ENCODE measurements at regions not wholly inside any gene's neighbourhood (a gene's known extent, or its start where the extent isn't known, plus 50 kb on each side); places are given as distances from the start of the nearest gene placed in this dataset.
"Not testable (repeated sequence)": the region's sequence is repeated elsewhere in the genome, so short reads cannot be mapped to it uniquely, and the experiment has no call there.

GRCh38 chr6:48701572-48701971, 590.6 kb upstream of the PTCHD4 start:
- DNase-seq = no peak

- DNase-seq = no peak
These were observed 584.9 kb upstream of the PTCHD4 start for GRCh38 chr6:48695872-48696271.

GRCh38 chr6:48691420-48691819, 580.4 kb upstream of the PTCHD4 start:
- DNase-seq = no peak

GRCh38 chr6:48689498-48689897, 578.5 kb upstream of the PTCHD4 start:
- no peak for DNase-seq

GRCh38 chr6:48678390-48678789, 567.4 kb upstream of the PTCHD4 start:
- DNase-seq = no peak

- no peak for DNase-seq
These were observed 560.5 kb upstream of the PTCHD4 start for GRCh38 chr6:48671505-48671904.

GRCh38 chr6:48670546-48670945, 559.5 kb upstream of the PTCHD4 start:
- no peak for DNase-seq

GRCh38 chr6:48667797-48668196, 556.8 kb upstream of the PTCHD4 start:
- DNase-seq = no peak

- no peak for DNase-seq
These were observed 553.8 kb upstream of the PTCHD4 start for GRCh38 chr6:48664826-48665225.

GRCh38 chr6:48658915-48659314, 547.9 kb upstream of the PTCHD4 start:
- DNase-seq = no peak

GRCh38 chr6:48641544-48641943, 530.5 kb upstream of the PTCHD4 start:
- no peak for DNase-seq

- not testable (repeated sequence) for DNase-seq
These were observed 527.8 kb upstream of the PTCHD4 start for GRCh38 chr6:48638796-48639195.

GRCh38 chr6:48630511-48630910, 519.5 kb upstream of the PTCHD4 start:
- DNase-seq = no peak

GRCh38 chr6:48628316-48628715, 517.3 kb upstream of the PTCHD4 start:
- DNase-seq = no peak

GRCh38 chr6:48626421-48626820, 515.4 kb upstream of the PTCHD4 start:
- no peak for DNase-seq

- no peak for DNase-seq
These were observed 513.6 kb upstream of the PTCHD4 start for GRCh38 chr6:48624631-48625030.

GRCh38 chr6:48619771-48620170, 508.8 kb upstream of the PTCHD4 start:
- DNase-seq = no peak

- no peak for DNase-seq
These were observed 504.0 kb upstream of the PTCHD4 start for GRCh38 chr6:48615041-48615440.

- no peak for DNase-seq
These were observed 503.3 kb upstream of the PTCHD4 start for GRCh38 chr6:48614326-48614725.

GRCh38 chr6:48613231-48613949, 502.4 kb upstream of the PTCHD4 start:
- no peak for DNase-seq

- no peak for DNase-seq
These were observed 500.3 kb upstream of the PTCHD4 start for GRCh38 chr6:48611332-48611731.

- no peak for DNase-seq
These were observed 499.8 kb upstream of the PTCHD4 start for GRCh38 chr6:48610846-48611245.

GRCh38 chr6:48606618-48607017, 495.6 kb upstream of the PTCHD4 start:
- DNase-seq = no peak

- no peak for DNase-seq
These were observed 487.0 kb upstream of the PTCHD4 start for GRCh38 chr6:48597951-48598350.

GRCh38 chr6:48596830-48597229, 485.8 kb upstream of the PTCHD4 start:
- no peak for DNase-seq

All from hematopoietic multipotent progenitor cell treated with erythropoietin and hydrocortisone succinate and interleukin-3 and kit ligand, for 8 days (in vitro differentiated cells).